ENCODE measurements at regions not wholly inside any gene's neighbourhood (a gene's known extent, or its start where the extent isn't known, plus 50 kb on each side); places are given as distances from the start of the nearest gene placed in this dataset.

GRCh38 chr20:24859539-24859938 lies 89.5 kb upstream of the CST7 start:
- TF ChIP-seq CTCF (IDR thresholded peaks at IDR 0.05) (no peak), POLR2A (IDR thresholded peaks at IDR 0.05; ENCODE audit: low read length) (no peak), POLR2AphosphoS2 (conservative IDR thresholded peaks at IDR 0.05; ENCODE audit: low read length) (no peak), NR3C1 (IDR thresholded peaks at IDR 0.05) (no peak), NFE2L2 (conservative IDR thresholded peaks at IDR 0.05; ENCODE audit: low read length) (no peak), ZFP36 (IDR thresholded peaks at IDR 0.05; ENCODE audit: borderline replicate concordance, partially characterized antibody) (no peak), ELK1 (IDR thresholded peaks at IDR 0.05; ENCODE audit: low read depth, low read length) (no peak), BHLHE40 (IDR thresholded peaks at IDR 0.05; ENCODE audit: low read depth, low read length) (no peak), RCOR1 (IDR thresholded peaks at IDR 0.05; ENCODE audit: low read depth, low read length) (no peak), EP300 (IDR thresholded peaks at IDR 0.05) (no peak), REST (IDR thresholded peaks at IDR 0.05) (no peak), RFX5 (IDR thresholded peaks at IDR 0.05) (no peak)

Measured in A549 (cell line).